ENCODE measurements at regions not wholly inside any gene's neighbourhood (a gene's known extent, or its start where the extent isn't known, plus 50 kb on each side); places are given as distances from the start of the nearest gene placed in this dataset.

DNA sequence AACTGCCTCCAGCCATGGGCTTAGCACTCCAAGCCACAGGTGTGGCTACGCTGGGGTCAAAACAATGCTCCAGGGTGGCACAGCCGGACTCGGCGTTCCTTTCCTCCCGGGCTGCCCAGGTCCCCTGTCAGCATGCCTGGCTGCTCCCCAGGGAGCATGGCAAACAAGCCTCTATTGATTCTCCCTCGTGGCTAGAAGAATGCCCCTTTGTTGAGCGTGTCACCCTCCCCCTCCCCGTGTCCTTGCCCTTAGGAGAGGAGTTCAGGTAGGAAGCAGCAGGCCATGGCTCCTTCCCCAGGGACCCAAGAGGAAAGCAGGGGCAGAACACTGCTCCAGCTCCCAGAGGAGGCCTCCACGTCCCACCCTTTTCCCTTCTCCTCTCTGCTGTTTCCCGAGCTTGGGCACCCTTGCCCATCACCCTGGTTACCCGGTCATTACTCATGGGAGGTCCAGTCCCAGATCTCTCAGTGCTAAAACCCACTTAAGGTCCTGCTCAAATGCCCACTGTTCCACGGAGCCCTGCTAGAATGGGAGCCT is 57.4 kb upstream of the CITED4 start:
- Histone ChIP-seq H3K9me3 (ENCODE audit: low read length) (no peaks in the 10 kb centered on the region), H3K4me2 (ENCODE audit: low read length) (no peak overlapping the region), H3K4me1 (ENCODE audit: insufficient read depth, low read length) (no peaks in the 10 kb centered on the region), H2AFZ (ENCODE audit: low read length) (0 out of 2 replicates have a peak overlapping the region, but pooled peaks have one; percentile 34), H3K27ac (ENCODE audit: low read length) (no peak overlapping the region), H4K20me1 (ENCODE audit: low read length) (no peaks in the 10 kb centered on the region), H3K27me3 (ENCODE audit: low read length) (no peaks in the 10 kb centered on the region), H3K9me2 (replicated peaks; ENCODE audit: low read length) (no peaks in the 10 kb centered on the region), H3K36me3 (ENCODE audit: low read depth, low read length) (no peaks in the 10 kb centered on the region), H3K4me3 (ENCODE audit: low read length) (no peak overlapping the region), H3K9ac (ENCODE audit: low read length) (no peak overlapping the region), H3F3A (ENCODE audit: low read length, unreplicated experiment) (no peaks in the 10 kb centered on the region), H3K79me2 (ENCODE audit: low read length) (no peaks in the 10 kb centered on the region)
- POLR2A ChIA-PET (ENCODE audit: unreplicated experiment), result no interaction called here
- ATAC-seq (peak; percentile 46), DNase-seq (peak; percentile 14)
- TF ChIP-seq EZH2 (IDR thresholded peaks at IDR 0.05; ENCODE audit: low read length, unreplicated experiment), result no peak
- TF ChIP-seq, protein P1, sequence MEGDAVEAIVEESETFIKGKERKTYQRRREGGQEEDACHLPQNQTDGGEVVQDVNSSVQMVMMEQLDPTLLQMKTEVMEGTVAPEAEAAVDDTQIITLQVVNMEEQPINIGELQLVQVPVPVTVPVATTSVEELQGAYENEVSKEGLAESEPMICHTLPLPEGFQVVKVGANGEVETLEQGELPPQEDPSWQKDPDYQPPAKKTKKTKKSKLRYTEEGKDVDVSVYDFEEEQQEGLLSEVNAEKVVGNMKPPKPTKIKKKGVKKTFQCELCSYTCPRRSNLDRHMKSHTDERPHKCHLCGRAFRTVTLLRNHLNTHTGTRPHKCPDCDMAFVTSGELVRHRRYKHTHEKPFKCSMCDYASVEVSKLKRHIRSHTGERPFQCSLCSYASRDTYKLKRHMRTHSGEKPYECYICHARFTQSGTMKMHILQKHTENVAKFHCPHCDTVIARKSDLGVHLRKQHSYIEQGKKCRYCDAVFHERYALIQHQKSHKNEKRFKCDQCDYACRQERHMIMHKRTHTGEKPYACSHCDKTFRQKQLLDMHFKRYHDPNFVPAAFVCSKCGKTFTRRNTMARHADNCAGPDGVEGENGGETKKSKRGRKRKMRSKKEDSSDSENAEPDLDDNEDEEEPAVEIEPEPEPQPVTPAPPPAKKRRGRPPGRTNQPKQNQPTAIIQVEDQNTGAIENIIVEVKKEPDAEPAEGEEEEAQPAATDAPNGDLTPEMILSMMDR (conservative IDR thresholded peaks at IDR 0.05; ENCODE audit: low read depth, low read length), result no peak
- TF ChIP-seq EZH2phosphoT487 (IDR thresholded peaks at IDR 0.05; ENCODE audit: borderline replicate concordance, low read length), result no peak
- BruUV-seq (replicated peaks), result no TSS peak
- intact Hi-C loops (cut with micrococcal nuclease), result no loop called here
- CTCF ChIA-PET, result no interaction called here

DNA sequence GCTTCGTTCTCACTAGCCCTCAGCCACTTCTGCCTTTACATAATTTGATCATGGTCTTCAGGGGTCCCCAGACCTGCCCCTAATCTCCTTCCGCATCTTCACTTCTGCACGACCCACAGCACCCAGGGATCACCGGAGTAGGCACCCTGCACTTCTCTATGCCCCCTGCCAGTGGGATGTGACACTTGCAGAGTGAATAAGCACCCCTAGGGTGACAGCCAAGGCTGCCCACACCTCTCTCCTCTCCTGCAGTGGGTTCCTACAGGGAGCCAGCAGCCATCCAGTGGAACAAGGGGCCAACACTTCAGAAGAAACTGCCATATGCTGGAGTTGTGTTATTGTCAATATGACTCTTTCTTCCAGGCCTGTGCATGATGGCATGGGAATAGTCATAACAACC is 58.0 kb upstream of the CTPS1 start:
- no peaks in the 10 kb centered on the region for H3K79me2 ChIP-seq (ENCODE audit: low read length)
- H3K4me3 ChIP-seq (ENCODE audit: low read length), result no peak overlapping the region
- TF ChIP-seq EZH2phosphoT487 (IDR thresholded peaks at IDR 0.05; ENCODE audit: borderline replicate concordance, low read length) (no peak), EZH2 (IDR thresholded peaks at IDR 0.05; ENCODE audit: low read length, unreplicated experiment) (no peak)
- TF ChIP-seq, protein P1 (conservative IDR thresholded peaks at IDR 0.05; ENCODE audit: low read depth, low read length), result no peak
- ChIA-PET POLR2A (ENCODE audit: unreplicated experiment) (interaction anchor here (0.5 kb wide), 1 partner anchor 1405 kb away, joined by 3 read pairs; no protein-coding TSS in a partner anchor), CTCF (no interaction called here)
- no TSS peak for BruUV-seq (replicated peaks)
- H3K9me2 ChIP-seq (replicated peaks; ENCODE audit: low read length), result no peaks in the 10 kb centered on the region
- no peaks in the 10 kb centered on the region for H4K20me1 ChIP-seq (ENCODE audit: low read length)
- no peak overlapping the region for H3K9ac ChIP-seq (ENCODE audit: low read length)
- H2AFZ ChIP-seq (ENCODE audit: low read length), result no peak overlapping the region
- no peak for ATAC-seq
- no peaks in the 10 kb centered on the region for H3F3A ChIP-seq (ENCODE audit: low read length, unreplicated experiment)
- no peaks in the 10 kb centered on the region for H3K4me1 ChIP-seq (ENCODE audit: insufficient read depth, low read length)
- intact Hi-C loops (cut with micrococcal nuclease), result no loop called here
- H3K27ac ChIP-seq (ENCODE audit: low read length), result no peak overlapping the region
- DNase-seq, result no peak
- no peak overlapping the region for H3K4me2 ChIP-seq (ENCODE audit: low read length)
- no peaks in the 10 kb centered on the region for H3K27me3 ChIP-seq (ENCODE audit: low read length)
- no peaks in the 10 kb centered on the region for H3K9me3 ChIP-seq (ENCODE audit: low read length)
- no peaks in the 10 kb centered on the region for H3K36me3 ChIP-seq (ENCODE audit: low read depth, low read length)

DNA sequence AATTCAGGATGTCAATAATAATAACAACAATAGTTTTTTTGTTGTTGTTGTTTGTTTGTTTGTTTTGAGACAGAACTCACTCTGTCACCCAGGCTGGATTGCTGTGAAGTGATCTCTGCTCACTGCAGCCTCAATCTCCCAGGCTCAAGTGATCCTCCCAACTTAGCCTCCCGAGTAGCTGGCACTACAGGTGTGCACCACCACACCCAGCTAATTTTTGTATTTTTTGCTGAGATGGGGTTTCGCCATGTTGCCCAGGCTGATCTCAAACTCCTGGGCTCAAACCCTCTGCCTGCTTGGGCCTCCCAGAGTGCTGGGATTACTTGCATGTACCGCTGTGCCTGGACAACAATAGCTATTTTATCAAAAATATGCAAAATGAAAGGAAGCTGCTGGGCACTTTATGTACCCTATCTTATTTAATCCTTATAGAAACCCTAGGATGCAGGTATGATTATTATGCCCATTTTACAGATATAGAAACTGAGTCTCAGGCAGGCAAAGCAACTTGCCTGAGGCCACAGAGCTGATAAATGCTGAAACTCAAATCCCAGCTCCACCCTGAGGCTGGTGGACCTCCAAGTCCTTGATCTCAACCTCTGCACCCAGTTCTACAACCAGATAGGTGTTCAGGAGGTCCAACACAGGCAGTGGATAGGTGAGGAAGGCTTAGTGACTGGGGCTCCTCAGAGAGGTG is 57.4 kb upstream of the CTPS1 start:
- Histone ChIP-seq H3K4me1 (ENCODE audit: insufficient read depth, low read length) (no peaks in the 10 kb centered on the region), H3K79me2 (ENCODE audit: low read length) (no peaks in the 10 kb centered on the region), H3K27ac (ENCODE audit: low read length) (no peak overlapping the region), H3K4me3 (ENCODE audit: low read length) (no peak overlapping the region), H3K9me2 (replicated peaks; ENCODE audit: low read length) (no peaks in the 10 kb centered on the region), H3K9ac (ENCODE audit: low read length) (no peak overlapping the region), H4K20me1 (ENCODE audit: low read length) (no peaks in the 10 kb centered on the region), H2AFZ (ENCODE audit: low read length) (no peak overlapping the region), H3K36me3 (ENCODE audit: low read depth, low read length) (no peaks in the 10 kb centered on the region), H3K4me2 (ENCODE audit: low read length) (no peak overlapping the region), H3F3A (ENCODE audit: low read length, unreplicated experiment) (no peaks in the 10 kb centered on the region), H3K9me3 (ENCODE audit: low read length) (no peaks in the 10 kb centered on the region), H3K27me3 (ENCODE audit: low read length) (no peaks in the 10 kb centered on the region)
- TF ChIP-seq, protein P1 (conservative IDR thresholded peaks at IDR 0.05; ENCODE audit: low read depth, low read length), result no peak
- TF ChIP-seq EZH2 (IDR thresholded peaks at IDR 0.05; ENCODE audit: low read length, unreplicated experiment) (no peak), EZH2phosphoT487 (IDR thresholded peaks at IDR 0.05; ENCODE audit: borderline replicate concordance, low read length) (no peak)
- DNase-seq, result no peak
- BruUV-seq (replicated peaks), result no TSS peak
- no peak for ATAC-seq
- CTCF ChIA-PET, result no interaction called here
- POLR2A ChIA-PET (ENCODE audit: unreplicated experiment), result interaction anchor here (0.7 kb wide), 1 partner anchor 18 kb away, joined by 3 read pairs; no protein-coding TSS in a partner anchor
- intact Hi-C loops (cut with micrococcal nuclease), result no loop called here
